IPS-NIHi7 (cell line): ENCODE measurements at regions not wholly inside any gene's neighbourhood (a gene's known extent, or its start where the extent isn't known, plus 50 kb on each side); places are given as distances from the start of the nearest gene placed in this dataset.

Source experiments
- DNase-seq: peaks from one replicate; pipeline ENCODE4 v3.0.0; 2012; ENCODE audit warnings: mixed read lengths; ENCODE audit errors: extremely low spot score

GRCh38 chr13:106898231-106898630 lies 330.3 kb upstream of the ARGLU1 start:
- DNase-seq = no peak

- no peak for DNase-seq
Observed at GRCh38 chr13:106888148-106888547, 320.2 kb upstream of the ARGLU1 start.

DNA sequence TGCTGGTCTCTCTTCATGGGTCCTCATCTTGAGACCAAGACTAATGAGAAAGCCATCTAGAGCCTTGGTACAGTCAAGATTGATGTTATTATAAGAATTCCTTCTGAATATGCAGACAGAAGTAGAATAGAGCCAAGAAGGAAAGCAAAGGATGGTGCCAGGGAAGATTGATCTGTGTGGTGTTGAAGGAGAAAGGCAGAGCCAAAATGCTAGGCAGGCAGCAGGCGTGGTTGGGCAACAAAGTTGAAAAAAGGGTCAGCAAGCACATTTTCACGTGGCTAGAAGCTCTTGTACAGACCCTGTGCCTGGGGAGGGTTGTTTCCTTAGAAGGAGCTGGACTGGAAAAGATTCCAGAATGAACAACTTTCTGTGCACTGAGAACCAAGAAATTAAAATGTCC lies 319.7 kb upstream of the ARGLU1 start:
- DNase-seq = no peak

DNA sequence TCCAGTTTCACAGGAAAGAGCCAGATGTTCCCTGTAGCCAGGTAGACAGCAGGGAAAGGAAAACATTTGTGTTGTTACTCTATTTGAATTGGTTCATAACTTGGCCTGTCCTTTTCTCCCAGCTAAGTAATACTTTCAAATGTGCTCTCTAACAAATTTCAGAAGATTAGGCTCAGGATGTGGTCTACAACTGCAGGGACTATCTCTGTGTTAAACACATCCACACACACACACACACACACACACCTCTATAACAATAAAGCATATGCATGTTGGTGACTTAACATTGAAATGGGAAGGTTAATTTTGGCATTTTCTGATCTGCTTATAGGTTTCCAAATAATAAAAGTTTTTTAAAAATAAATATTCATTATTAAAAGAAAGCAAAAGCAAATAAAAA lies 316.0 kb upstream of the ARGLU1 start:
- DNase-seq = no peak

GRCh38 chr13:106882246-106882645 lies 314.3 kb upstream of the ARGLU1 start:
- DNase-seq = no peak

DNA sequence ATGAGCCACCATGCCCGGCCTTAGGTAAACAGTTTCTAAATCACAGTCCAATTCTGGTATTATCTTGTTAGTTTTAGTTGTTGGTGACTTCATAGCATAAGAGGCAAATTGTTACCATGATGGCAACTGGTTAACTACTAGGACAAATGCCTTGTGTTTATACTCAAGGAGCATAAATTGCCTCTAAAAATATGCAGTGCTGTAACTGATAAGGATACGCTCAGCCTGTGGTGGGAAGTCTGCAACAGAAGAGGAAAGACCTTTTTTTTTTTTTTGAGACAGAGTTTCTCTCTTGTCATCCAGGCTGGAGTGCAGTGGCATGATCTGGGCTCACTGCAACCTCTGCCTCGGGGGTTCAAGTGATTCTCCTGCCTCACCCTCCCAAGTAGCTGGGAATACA lies 311.9 kb upstream of the ARGLU1 start:
- DNase-seq = no peak

DNA sequence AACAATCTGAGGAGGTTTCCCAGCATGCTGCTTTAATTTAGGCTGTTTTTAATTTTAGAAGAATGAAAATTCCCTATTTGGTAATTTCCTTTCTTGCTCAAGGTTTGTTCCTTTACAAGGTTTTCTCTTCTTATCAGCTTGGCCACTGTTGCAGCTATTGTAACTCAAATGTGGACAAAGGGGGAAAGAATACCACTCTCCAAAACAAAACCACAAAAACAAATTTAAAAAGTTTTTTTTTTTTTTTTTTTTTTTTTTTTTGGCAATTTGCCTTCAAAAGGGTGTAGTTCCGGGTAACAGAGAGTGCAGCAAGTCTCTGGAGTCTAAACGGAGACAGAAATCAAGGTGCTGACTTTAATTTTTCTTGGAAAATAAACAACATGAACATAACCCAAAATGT lies 306.4 kb upstream of the ARGLU1 start:
- no peak for DNase-seq

- no peak for DNase-seq
Observed at GRCh38 chr13:106873810-106874209, 305.9 kb upstream of the ARGLU1 start.

GRCh38 chr13:106867249-106867648 lies 299.3 kb upstream of the ARGLU1 start:
- no peak for DNase-seq

DNA sequence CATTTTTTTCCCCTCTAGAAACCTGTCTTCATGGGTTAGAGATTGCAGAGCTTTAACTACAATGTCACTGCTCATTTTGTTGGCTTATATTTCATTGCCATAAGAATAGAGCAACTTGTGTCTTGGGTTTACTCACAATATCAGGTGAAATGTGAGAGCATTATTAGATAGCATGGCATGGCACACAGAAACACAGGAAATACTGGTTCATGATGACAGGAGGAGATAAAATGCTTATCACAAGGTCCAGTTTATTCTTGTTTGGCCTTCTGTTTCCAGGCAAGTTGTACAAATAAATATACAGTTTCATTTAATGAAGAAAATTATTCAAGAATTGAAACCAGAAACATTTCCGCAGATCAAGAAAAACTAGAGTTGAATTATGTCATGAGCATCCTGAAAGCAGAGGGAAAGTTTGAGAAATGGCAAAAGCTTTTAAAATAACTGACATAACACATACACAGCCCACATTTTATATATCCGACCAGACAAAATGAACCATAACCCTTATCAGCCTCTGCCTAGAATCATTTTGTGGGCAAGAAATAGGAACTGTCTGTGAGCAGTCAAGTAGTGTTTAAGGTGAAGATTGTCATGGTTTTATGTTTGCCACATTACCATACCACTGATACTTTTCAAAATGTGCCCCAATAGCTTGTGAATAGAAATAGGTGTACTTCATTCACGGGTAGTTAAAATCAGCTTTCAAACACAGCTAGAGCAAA lies 297.9 kb upstream of the ARGLU1 start:
- no peak for DNase-seq

DNA sequence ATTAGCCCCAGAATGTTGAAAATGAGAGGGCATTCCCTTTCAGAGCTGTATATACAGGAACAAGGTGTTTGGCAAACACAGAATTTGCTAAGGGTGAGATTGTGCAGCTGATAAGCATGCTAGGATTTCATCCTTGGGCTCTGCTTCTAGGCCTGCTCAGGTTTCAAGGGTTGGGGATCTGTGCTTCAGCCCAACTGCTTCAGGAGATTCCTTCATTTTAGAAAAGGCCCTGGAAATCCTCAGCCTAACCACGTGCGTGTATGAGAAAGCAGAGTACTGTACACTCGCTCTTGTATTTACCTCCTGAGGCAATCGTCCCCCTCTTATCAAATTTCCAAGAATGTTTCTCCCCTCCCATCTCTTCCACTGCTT lies 291.6 kb upstream of the ARGLU1 start:
- DNase-seq = peak; percentile 29

DNA sequence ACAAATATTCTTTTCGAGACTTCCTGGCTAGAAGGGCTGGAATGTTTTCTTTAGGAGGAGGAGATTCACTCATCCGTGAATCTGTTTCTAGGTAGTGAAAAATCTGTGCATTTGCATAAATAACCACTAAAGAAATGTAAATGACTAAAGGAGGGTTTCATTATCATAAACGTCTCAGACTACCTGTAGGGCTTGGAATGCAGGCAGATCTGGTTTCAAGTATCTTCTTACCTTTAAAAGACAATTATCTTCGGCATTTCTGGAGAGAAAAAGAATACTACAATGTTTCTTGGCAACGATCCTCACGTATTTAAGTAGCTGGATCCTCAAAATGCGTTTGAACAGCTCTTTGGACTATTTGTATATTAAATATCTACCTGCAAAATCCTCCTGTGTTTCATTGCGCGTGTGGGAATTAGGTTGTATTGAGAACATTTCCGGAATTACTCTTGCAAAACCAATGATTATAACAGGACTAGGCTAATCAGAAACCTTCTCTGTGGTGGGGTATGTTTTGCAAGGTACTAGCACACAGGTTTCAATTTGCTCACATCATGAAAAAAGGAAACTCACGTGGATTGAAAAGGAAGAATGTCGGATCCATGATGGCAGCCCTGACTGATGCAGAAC lies 291.1 kb upstream of the ARGLU1 start:
- DNase-seq = peak; percentile 56

DNA sequence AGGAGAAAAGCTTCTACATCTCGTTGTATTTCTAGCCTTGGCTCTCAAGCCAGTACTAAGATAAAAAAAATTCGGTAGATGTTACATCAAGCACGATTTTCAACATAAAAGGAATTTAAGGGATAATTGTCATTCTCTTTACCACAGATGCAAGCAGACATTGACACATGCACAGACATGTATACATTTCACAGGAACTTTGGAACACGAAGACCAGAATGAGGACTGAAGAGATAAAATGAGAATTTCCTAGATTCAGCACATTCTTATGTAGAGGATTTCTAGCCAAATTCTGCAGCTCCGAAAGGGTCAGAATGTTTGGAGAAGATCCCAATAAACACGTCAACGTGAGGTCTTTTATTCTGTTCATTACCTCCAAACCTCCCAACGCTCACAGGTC lies 284.5 kb upstream of the ARGLU1 start:
- no peak for DNase-seq

DNA sequence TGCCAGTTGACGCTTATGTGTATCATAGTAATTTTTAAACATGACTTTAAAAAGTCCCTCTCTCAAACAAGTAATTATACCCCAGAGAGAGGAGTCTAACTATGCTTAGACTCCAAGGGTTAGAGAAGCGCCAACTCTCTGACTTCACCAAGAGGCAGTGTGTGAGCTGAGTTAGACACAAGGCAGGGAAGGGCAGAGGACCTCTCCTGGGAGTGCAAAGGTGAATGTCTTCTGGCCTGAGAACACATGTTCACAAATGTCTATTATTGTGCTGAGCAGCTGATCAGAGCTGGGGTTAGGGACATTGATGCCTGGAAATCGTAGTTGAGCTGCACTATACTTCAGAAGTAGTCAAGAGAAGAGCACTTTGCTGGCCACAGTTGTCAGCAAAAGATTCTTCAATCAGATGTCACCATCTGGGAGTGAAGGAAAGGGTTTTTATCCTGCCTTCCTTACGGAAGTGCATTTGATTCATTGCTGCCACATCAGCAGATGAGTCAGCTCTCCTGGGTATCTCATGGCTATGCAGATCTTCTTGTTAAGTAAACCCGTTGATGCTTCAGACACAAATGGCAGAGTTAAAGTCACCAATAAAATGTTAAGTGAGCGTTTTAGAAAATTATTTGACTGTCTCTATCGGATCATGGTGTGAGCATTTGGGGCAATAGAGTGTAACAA lies 283.2 kb upstream of the ARGLU1 start:
- DNase-seq = no peak

GRCh38 chr13:106846571-106847448 lies 278.9 kb upstream of the ARGLU1 start:
- no peak for DNase-seq

DNA sequence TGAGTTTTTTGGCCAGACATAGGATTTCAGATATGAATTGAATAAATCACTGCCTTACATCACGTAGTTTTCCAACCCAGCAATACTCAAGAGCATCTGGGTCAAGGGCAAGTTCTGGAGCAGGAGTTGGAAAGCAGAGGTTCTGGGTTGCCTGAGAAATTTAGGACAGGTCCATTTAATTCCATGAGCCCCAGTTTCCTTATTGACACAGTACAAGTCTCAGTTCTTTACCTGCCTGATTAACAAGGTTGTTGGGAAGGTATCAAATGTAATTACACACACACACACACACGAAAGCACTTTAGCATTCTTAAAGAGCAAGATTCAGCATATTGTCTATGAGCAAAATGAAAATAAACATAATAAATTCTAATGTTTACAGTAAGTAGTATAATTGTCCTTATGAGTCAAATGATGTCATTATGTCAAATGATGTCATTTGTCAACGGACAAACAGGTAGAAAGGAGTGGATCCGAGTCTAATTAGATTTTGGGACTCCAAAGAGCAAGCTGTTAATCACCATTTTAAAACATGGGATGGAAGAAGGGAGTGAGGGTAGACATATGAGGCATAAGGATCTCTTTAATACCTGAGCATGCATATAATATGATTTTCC lies 268.4 kb upstream of the ARGLU1 start:
- no peak for DNase-seq

DNA sequence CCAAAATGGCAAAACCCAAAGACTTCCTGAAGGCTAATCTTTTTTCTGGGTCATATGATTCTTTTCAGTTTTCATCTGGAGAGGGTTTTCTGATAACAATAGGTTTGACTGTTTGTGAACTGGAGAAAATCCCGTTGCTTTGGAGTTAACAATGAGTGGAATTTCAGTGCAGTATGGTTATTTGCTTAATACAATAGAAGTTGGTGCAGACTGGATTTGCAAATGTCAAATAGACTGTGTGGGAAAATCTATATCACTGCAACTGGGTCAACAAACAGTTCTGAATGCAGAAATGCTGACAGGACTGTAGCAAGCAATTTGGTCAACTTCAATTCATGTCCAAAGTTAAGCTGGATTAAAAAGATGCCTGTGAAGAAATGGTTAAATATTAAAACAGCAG lies 267.5 kb upstream of the ARGLU1 start:
- DNase-seq = no peak

- no peak for DNase-seq
Observed at GRCh38 chr13:106821979-106822378, 254.0 kb upstream of the ARGLU1 start.

GRCh38 chr13:106819413-106820180 lies 251.7 kb upstream of the ARGLU1 start:
- no peak for DNase-seq

DNA sequence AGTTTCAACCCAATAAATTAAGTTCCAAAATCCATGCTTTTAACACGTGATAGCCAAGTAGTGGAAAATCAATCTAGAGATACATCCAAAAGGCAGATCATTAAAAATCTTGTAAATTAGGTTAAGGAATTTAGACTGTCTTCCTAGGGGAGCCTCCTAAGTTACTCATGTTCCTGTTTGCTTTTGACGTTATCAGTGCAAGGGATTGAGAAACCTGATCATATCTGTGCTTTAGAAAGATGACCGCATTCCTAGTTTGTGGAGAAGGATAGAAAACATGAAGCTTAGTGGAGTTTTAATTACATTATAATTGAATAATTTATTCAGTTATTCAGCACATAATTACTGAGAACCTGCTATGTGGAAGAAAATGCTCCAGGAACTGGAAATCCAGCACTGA lies 251.0 kb upstream of the ARGLU1 start:
- DNase-seq = no peak

DNA sequence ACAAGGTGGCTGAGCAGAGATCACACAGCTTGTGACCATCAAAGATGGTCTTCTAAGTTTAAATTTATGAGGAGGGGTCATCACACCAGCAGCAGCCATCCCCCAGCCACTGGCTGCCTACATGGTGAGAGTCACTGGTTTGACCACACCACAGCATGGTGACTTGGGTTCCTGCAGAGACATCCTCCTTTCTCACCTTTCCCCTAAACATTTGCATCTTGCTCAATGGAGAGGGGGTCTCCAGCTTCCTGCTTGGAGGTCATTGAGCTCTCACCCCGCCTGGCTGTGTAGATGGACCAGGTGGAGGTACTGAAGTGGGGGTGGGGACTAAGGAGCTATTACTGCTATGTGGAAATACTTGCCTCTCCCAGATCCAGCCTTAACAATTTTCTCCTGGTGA lies 247.6 kb upstream of the ARGLU1 start:
- DNase-seq = peak; percentile 69
